Testis (tissue), 2 donors: ENCODE measurements at regions not wholly inside any gene's neighbourhood (a gene's known extent, or its start where the extent isn't known, plus 50 kb on each side); places are given as distances from the start of the nearest gene placed in this dataset.

Experiments used
- CTCF ChIP-seq, 3 experiments: fragments of 450-650 bp in 2 of 3; fragments of 200-600 bp in 1 of 3; sonication (generic) in 1 of 3; IDR thresholded peaks; one replicate each; pipeline ENCODE4 v1.5.1; 2016 to 2019; ENCODE audit warnings: antibody characterized with exemption in 3 of 3, mild to moderate bottlenecking in 2 of 3, moderate library complexity in 1 of 3
- POLR2A ChIP-seq: fragments of 450-650 bp; IDR thresholded peaks from one replicate; pipeline ENCODE4 v1.6.1; 2017; ENCODE audit warnings: antibody characterized with exemption, mild to moderate bottlenecking, moderate library complexity

GRCh38 chr12:58069268-58069963, 128.0 kb downstream of the ATP23 start:
- TF ChIP-seq POLR2A (no peak), CTCF (IDR thresholded peaks at IDR 0.05) (no peak)
